B cell (primary cell): ENCODE measurements at regions not wholly inside any gene's neighbourhood (a gene's known extent, or its start where the extent isn't known, plus 50 kb on each side); places are given as distances from the start of the nearest gene placed in this dataset.

ENCODE experiments used
- ATAC-seq: fragments of 200-7000 bp; cut with Tn5 transposase; one replicate; pipeline ENCODE4 v1.10.0; 2021; ENCODE audit warnings: low read depth, mild to moderate bottlenecking, moderate number of reproducible peaks, moderate library complexity
- CTCF ChIA-PET: fragments of 350-600 bp; sonication (Branson Sonifier 250); formaldehyde crosslinking; loops from one replicate; lab custom pipeline; 2021; ENCODE audit warnings: antibody characterized with exemption, inconsistent platforms; lab: Charles Lee
- POLR2A ChIA-PET: fragments of 350-600 bp; sonication (Branson Sonifier 250); formaldehyde crosslinking; loops from one replicate; lab custom pipeline; 2021; ENCODE audit warnings: antibody characterized with exemption; lab: Charles Lee
- DNase-seq: peaks from one replicate; pipeline ENCODE4 v3.0.0; 2013
- H2AFZ ChIP-seq: 2 replicates; pipeline ENCODE4 v1.6.1; 2012; ENCODE audit warnings: mild to moderate bottlenecking, low read depth, low read length; ENCODE audit not compliant: insufficient read depth, poor library complexity, severe bottlenecking
- H3K27ac ChIP-seq, 2 donors: 1 replicate in 1 of 2; 2 replicates in 1 of 2; pipeline ENCODE4 v1.5.1; 2012 to 2013; ENCODE audit warnings: low read length in 2 of 2, mild to moderate bottlenecking in 2 of 2, moderate library complexity in 1 of 2
- H3K27me3 ChIP-seq, 4 experiments: fragments of 200-600 bp in 1 of 4; sonication (generic) in 1 of 4; replicated peaks in 1 of 4; 1 replicate in 2 of 4; 2 replicates in 2 of 4; pipeline versions ENCODE4 v1.6.1 to v1.7.0; 2013 to 2016; ENCODE audit warnings: low read length in 3 of 4, mild to moderate bottlenecking in 2 of 4, mixed read lengths in 1 of 4, moderate library complexity in 1 of 4; ENCODE audit not compliant: insufficient read depth in 4 of 4, control insufficient read depth in 3 of 4; ENCODE audit errors: control extremely low read depth in 1 of 4
- H3K36me3 ChIP-seq, 2 experiments: replicated peaks in 1 of 2; 1 replicate in 1 of 2; 2 replicates in 1 of 2; pipeline versions ENCODE4 v1.6.1 to v1.7.1; 2013; ENCODE audit warnings: low read length in 1 of 2; ENCODE audit not compliant: insufficient read depth in 2 of 2, control insufficient read depth in 1 of 2; ENCODE audit errors: control extremely low read depth in 1 of 2, extremely low read depth in 1 of 2
- H3K4me1 ChIP-seq, 2 donors: fragments of 200-600 bp in 1 of 2; sonication (generic) in 1 of 2; 1 replicate in 1 of 2; 2 replicates in 1 of 2; pipeline versions ENCODE4 v1.5.1 to v1.6.1; 2013 to 2017; ENCODE audit warnings: low read length in 2 of 2; ENCODE audit not compliant: control insufficient read depth in 2 of 2, insufficient read depth in 2 of 2
- H3K4me2 ChIP-seq: replicated peaks from 2 replicates; pipeline ENCODE3; 2012; ENCODE audit warnings: mild to moderate bottlenecking, low read depth, low read length; ENCODE audit not compliant: poor library complexity, severe bottlenecking
- H3K4me3 ChIP-seq, 5 experiments: fragments of 200-600 bp in 1 of 5; sonication (generic) in 1 of 5; 1 replicate in 3 of 5; 2 replicates in 2 of 5; pipeline versions ENCODE4 v1.5.1 to v1.7.0; 2011 to 2016; ENCODE audit warnings: low read length in 4 of 5, mild to moderate bottlenecking in 4 of 5, low read depth in 2 of 5, control low read depth in 1 of 5, moderate library complexity in 1 of 5; ENCODE audit not compliant: insufficient read depth in 1 of 5; ENCODE audit errors: control extremely low read depth in 1 of 5, extremely low read depth in 1 of 5
- H3K79me2 ChIP-seq: fragments of 200-600 bp; sonication (generic); one replicate; pipeline ENCODE4 v1.6.0; 2016; ENCODE audit warnings: low read length; ENCODE audit not compliant: control insufficient read depth, insufficient read depth
- H3K9ac ChIP-seq: fragments of 200-600 bp; sonication (generic); 2 replicates; pipeline ENCODE4 v1.6.1; 2017; ENCODE audit warnings: mild to moderate bottlenecking, low read length, moderate library complexity
- H3K9me3 ChIP-seq, 3 donors: one replicate each; pipeline versions ENCODE4 v1.6.1 to v1.7.1; 2013; ENCODE audit warnings: low read length in 2 of 3; ENCODE audit not compliant: control insufficient read depth in 2 of 3, insufficient read depth in 1 of 3; ENCODE audit errors: control extremely low read depth in 1 of 3
- H4K20me1 ChIP-seq: 2 replicates; pipeline ENCODE4 v1.6.0; 2012; ENCODE audit warnings: mild to moderate bottlenecking, low read length; ENCODE audit not compliant: insufficient read depth, control insufficient read depth, poor library complexity, severe bottlenecking
- H3K27ac Mint-ChIP-seq: one replicate; pipeline ENCODE4 v1.8.0; 2021; ENCODE audit warnings: mixed read lengths
- H3K27me3 Mint-ChIP-seq: one replicate; pipeline ENCODE4 v1.8.0; 2021; ENCODE audit warnings: mixed read lengths
- H3K4me1 Mint-ChIP-seq: one replicate; pipeline ENCODE4 v1.8.0; 2021; ENCODE audit warnings: mixed read lengths
- H3K4me3 Mint-ChIP-seq: one replicate; pipeline ENCODE4 v1.8.0; 2021; ENCODE audit warnings: mixed read lengths
- H3K9me3 Mint-ChIP-seq: one replicate; pipeline ENCODE4 v1.8.0; 2022; ENCODE audit warnings: mixed read lengths; ENCODE audit not compliant: insufficient read depth
- CTCF ChIP-seq: fragments of 200-600 bp; IDR thresholded peaks from one replicate; pipeline ENCODE4 v1.8.0; 2022; ENCODE audit warnings: antibody characterized with exemption, mild to moderate bottlenecking
- EZH2 ChIP-seq: IDR thresholded peaks from 2 replicates; pipeline ENCODE4 v1.6.1; 2012; ENCODE audit warnings: borderline replicate concordance, low read depth, mild to moderate bottlenecking, moderate library complexity, low read length; ENCODE audit not compliant: insufficient read depth, poor library complexity, severe bottlenecking
- WGBS: methylation state at CpG from one replicate; pipeline ENCODE4 v1.1.5; 2013; ENCODE audit warnings: missing lambda C conversion rate; ENCODE audit not compliant: insufficient coverage; 5-methylcytosine and 5-hydroxymethylcytosine counted together
- intact Hi-C: fragments of 100-400 bp; cut with micrococcal nuclease; formaldehyde crosslinking; loops from one replicate; pipeline ENCODE4 v1.10.0; 2022

- no peak overlapping the region for H3K4me2 ChIP-seq
- H3K79me2 ChIP-seq = no peaks in the 10 kb centered on the region
- H3K27ac Mint-ChIP-seq = no peak overlapping the region
- no peak overlapping the region for H3K4me3 Mint-ChIP-seq
- no peak for ATAC-seq
- no peaks in the 10 kb centered on the region for H3K27me3 Mint-ChIP-seq
- H3K9me3 ChIP-seq = peaks cover 0 to 4% (median 0%) of the 10 kb centered on the region in 3 donors
- DNase-seq = no peak
- no peaks in the 10 kb centered on the region for H3K36me3 ChIP-seq
- no peaks in the 10 kb centered on the region for H3K4me1 ChIP-seq
- ChIA-PET POLR2A (no interaction called here), CTCF (no interaction called here)
- no peak for TF ChIP-seq CTCF
- H3K27me3 ChIP-seq = no peaks in the 10 kb centered on the region
- no peak overlapping the region for H3K4me3 ChIP-seq
- H3K9ac ChIP-seq = no peak overlapping the region
- no peak overlapping the region for H3K27ac ChIP-seq
- no peaks in the 10 kb centered on the region for H4K20me1 ChIP-seq
- H3K4me1 Mint-ChIP-seq = no peaks in the 10 kb centered on the region
- intact Hi-C loops = no loop called here
- H2AFZ ChIP-seq = no peak overlapping the region
- 100% methylated on average over 3 of the region's 5 CpGs for WGBS
- H3K9me3 Mint-ChIP-seq = no peaks in the 10 kb centered on the region
Observed at GRCh38 chr20:60073504-60073903, 115.3 kb downstream of the CDH26 start.

- Histone ChIP-seq H3K36me3 (no peaks in the 10 kb centered on the region), H3K27ac (no peak overlapping the region), H3K79me2 (no peaks in the 10 kb centered on the region), H3K9me3 (peaks cover 0 to 4% (median 0%) of the 10 kb centered on the region in 3 donors), H3K9ac (no peak overlapping the region), H3K27me3 (no peaks in the 10 kb centered on the region), H3K4me2 (no peak overlapping the region), H3K4me3 (no peak overlapping the region), H4K20me1 (no peaks in the 10 kb centered on the region), H2AFZ (no peak overlapping the region), H3K4me1 (no peaks in the 10 kb centered on the region)
- ATAC-seq (no peak), DNase-seq (no peak)
- intact Hi-C loops = no loop called here
- WGBS = 90% methylated on average over 10 of the region's 10 CpGs
- POLR2A ChIA-PET = no interaction called here
- Mint-ChIP-seq H3K27ac (no peak overlapping the region), H3K9me3 (no peaks in the 10 kb centered on the region), H3K27me3 (no peaks in the 10 kb centered on the region), H3K4me3 (no peak overlapping the region), H3K4me1 (no peaks in the 10 kb centered on the region)
- TF ChIP-seq EZH2 (no peak), CTCF (no peak)
- CTCF ChIA-PET = no interaction called here
Observed at GRCh38 chr20:60074276-60074675, 116.1 kb downstream of the CDH26 start.
